Fibroblast of skin of left biceps (primary cell): ENCODE measurements at regions not wholly inside any gene's neighbourhood (a gene's known extent, or its start where the extent isn't known, plus 50 kb on each side); places are given as distances from the start of the nearest gene placed in this dataset.

Source experiments
- DNase-seq, 2 experiments: peaks; one replicate each; pipeline ENCODE4 v3.0.0-alpha.2; 2013; ENCODE audit warnings: low read depth in 2 of 2

DNA sequence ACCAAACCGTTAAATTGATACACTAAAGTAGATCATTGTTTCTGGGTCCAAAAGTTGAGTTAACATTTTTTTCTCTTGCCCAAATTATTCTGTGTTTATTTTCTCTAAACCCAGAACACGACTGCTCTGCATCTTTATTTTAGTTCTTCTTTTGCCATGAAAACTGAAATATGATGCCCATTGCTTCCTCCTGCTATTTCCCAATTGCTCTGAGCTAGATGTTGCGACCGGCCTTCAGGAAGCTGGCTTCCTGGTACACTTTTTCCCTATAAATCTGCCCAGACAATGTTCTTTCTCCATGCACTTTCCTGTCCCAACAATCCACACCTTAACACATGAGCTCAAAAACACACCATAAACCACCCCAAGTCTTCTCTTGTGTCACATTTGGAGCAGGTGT, 501.4 kb downstream of the FBXO15 start:
- no peak for DNase-seq

DNA sequence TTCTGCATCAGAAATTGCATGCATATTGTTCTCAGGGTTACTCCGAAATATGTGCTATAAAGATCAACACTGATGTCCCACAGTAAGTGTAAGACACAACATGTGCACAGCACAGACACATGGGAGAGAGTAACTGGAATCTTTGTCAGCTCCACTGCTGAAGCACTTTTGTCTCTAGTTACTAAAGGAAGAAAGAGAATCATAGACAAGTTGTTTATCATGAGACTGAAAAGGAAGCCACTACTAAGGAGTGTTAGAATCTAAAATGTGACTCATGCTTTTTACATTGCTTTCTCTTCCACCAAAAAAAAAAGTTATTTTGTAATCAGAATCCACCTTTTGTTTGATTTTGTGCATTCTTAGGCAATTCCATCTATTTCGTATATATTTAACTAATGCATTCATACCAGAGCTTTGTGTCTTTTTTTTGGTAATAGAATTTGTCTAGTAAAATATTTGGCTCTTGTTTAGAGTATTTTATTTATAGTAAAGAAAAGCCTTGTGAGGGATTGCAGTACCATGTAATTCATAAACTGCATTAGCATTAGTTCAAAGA, 502.4 kb downstream of the FBXO15 start:
- DNase-seq = no peak

DNA sequence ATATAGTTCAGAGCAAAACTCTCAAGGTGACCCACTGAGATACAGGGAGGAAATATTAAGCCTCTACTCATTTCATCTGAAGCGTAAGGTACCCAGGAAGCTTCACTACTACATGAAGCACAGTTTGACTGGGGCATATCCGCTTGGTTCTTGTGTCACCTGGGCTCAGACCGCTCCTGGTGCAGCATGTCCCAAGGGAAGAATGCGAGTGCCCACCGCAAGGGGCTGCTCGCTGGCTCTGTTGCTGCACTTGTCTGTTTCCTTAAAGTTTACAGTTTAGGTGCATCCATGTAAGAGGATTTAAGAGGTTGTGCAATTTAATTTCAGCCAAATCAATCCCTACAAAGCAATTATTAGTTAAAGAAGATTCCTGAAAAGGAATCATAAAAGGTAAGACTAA, 507.8 kb downstream of the FBXO15 start:
- no peak for DNase-seq

DNA sequence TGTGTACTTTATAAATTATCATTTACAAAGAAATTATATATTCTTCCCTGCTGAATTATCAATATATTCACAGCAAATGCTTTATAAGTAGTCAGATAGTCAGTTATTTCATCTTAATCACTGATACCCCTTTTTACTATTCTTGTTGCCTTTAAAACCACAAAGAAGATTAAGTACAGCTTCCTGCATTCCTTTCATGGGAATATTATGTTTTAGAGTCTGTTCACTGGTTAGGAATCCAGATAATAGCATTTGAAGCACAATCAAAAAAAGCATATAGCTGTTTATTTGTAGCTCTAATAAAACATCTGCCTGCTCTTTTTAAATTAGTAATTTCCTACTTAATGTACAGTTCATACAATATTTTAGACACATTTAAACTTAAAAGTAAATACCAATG, 508.9 kb downstream of the FBXO15 start:
- peak in 1 of 2 experiments; percentile 24 for DNase-seq

DNA sequence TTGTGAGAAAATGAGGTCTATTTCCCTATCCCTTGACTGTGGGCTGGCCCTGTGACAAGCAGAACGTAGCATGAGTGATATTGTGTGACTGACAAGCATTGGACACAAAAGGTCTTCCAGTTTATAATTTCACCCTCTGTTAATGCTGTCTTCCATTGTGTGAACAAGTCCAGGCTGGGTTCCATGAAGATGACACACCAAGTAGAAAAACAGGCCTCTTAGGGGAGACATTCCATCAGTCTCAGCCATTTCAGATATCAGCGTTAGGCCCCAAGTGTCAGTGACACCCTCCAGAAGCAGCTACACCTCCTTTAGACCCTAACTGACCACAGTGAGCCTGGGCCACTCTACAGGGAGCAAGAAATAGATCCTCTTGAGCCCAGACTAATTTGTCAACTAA, 511.3 kb downstream of the FBXO15 start:
- DNase-seq = no peak

DNA sequence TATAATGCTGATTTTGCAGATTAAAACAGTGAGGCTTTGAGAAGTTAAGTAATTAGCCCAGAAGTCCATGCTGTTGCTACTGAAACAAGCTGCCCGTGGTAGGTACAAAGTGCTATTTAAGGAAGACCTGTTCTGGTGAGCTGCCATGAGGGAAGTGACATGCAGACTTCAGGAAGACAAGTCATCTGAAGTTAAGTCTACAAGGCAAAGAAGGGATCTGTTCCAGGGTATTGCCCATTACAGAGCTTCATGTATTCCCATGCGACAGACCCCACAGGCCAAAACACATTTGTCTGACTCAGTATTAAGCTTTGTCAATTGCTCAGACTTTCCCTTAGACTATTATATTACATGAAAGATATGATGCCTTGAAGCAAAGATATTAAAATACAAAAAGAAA, 520.8 kb downstream of the FBXO15 start:
- no peak for DNase-seq

DNA sequence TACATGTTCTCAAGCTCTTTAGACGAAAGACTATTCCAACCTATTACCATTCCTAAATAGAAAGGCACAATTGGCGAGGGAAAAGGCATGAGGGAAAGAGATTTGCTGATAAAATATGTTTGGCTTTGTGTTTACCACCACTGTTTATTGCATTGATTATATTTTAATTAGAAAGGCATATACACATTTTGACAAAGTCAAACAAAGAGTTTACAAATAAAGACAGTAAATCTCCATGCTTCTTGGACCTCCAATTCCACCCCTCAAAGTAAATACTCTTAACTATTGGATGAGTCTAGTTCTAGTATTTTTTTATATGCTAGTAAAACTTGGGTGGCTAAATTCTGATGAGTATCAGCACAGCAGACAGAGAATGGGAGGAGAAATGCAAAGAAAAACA, 521.4 kb downstream of the FBXO15 start:
- no peak for DNase-seq

DNA sequence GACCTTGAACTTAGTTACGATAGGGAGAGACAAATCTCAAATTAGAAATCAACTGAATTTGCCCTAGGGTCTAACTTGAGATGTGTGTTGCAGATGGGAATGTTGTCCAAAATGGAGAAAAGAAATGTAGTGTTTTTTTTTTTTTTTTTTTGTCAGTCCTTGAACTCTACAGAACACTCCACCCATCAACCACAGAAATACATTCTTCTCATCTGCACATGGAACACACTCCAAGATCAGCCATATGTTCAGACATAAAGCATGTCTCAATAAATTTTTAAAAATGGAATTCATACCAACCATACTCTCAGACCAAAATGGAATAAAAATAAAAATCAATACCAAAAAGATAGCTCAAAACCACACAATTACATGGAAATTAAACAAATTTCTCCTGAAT, 526.5 kb downstream of the FBXO15 start:
- DNase-seq = peak; percentile 33 to 47

DNA sequence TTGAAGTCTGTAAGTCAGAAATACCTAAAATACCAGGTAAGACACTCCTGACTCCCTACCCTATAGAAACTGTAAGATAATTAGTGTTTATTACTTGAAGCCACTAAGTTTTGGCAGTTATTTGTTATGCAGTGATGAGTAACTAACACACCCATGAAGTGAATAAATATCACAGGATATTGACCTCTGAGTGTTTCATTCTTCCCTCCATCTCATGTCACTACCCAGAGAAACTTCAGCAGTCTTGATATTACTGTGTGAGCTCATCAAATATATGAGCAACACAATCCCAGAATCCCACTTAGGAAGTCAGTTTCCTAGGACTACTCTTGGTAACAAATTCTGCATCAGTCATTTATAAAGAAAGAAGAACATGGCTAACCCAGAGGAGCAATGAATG, 529.7 kb downstream of the FBXO15 start:
- no peak for DNase-seq

DNA sequence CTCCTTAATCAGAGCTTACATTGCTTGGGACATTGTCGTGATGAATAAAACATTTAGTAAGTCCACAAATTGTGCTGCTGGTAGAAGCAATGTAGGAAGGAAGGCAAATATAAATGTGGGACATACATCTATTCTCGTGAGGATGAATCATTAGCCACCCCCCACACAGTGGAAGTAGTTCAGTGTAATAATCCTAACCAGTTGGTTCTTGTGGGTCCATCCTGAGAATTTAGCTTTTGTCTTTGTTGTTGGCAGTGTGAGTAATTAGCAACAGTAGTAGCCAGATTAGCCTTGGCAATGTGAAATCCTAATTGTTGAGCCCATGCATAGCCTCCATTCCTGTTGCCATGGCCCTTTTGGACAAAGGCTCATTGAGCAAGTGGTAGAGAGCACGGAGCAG, 532.1 kb downstream of the FBXO15 start:
- no peak for DNase-seq

DNA sequence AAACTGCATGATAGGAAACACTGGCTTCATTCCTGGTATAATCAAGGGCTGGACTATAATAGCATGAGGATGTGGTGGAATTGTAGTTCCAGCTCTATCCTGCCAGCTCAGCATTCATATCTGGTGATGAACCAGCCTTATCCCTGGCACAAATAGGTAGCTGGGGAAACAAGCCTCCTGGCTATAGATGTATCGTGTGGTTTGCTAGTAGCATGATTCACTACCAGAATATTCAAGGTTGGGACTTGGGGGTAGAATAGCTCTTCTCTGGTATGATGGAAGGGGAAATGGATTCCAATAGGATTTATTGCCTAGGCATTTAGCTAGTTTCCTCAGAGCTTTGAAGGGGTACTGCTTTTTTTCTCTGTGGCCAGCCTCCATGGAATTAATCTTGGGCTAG, 532.8 kb downstream of the FBXO15 start:
- DNase-seq = peak; percentile 71 to 81

DNA sequence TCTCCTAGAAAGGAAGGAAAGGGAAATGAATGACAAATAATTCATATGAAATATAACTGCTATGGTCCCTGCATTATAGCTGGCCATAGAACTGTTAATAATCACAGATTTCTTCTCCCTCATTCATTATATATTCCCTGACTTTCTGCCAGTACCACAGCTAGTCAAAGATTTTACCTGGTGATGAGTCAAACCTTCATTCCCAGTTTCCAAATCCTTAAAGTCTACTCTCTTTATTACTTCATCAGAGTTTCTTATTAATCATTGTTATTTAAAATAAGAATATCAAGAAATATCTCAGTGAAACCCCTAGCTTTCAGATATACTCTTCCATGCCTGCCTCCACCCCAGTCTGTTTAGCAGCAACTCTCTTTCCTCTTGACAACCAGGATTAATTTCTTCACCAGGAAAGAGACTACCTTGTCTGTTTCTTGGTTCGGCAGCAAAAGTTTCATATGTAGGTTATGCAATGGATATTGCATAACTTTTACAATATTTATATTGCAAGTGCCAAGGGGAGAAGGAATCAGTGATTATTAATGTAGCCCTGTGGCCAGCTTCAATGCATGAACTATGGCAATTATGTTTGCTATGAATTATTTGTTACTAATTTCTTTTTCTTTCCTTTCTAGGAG, 533.8 kb downstream of the FBXO15 start:
- DNase-seq = no peak

DNA sequence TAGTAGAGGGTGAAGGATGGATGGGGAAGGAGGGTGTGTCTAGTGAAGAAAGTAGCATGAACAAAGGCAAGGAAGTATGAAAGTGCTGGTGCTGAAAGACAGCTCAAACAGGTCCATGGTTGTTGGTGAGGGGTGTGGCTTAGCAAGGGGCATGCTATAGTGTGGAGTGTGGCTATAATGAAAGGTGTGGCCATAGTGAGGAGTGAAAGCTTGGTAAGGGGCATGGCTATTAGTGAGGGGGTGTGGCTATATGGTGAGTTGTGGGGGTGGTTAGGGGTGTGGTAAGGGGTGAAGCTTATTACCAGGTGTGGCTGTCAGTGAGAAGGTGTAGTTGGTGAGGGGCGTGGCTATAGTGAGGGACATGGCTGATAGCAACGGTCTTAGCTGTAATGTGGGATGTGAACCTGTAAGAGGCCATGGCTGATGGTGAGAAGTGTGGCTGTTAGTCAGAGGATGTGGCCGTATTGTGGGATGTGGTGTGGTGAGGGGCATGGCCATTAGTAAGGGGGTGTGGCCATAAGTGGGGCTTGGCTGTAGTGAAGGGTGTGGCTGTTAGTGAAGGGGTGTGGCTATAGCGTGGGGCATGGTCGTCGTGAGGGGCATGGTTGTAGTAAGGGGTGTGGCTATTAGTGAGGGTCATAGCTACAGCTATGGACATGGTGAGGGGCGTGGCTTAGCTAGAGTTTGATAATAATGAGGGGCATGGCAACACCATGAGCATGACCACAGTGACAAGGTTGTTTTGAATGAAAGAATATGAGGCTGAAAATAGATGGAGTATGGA, 549.6 kb downstream of the FBXO15 start:
- DNase-seq = no peak

DNA sequence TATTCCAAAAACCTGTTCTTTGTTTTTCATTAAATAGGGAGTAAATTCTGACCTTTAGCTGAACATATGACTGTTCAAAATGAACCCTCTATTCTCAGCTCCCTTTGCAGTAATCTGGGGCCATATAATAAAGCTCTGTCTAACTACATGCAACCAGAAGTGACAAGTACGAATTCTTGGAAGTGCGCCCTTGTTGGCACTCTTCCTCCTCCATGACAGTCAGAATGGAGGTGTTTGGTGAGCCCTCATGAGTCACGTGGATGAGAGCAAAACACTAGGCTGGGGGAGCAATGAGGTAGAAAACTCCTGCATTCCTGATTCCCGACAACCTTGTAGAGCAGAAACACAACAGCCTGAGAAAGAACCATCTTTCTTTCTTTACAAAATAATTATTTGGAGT, 552.9 kb downstream of the FBXO15 start:
- DNase-seq = no peak

DNA sequence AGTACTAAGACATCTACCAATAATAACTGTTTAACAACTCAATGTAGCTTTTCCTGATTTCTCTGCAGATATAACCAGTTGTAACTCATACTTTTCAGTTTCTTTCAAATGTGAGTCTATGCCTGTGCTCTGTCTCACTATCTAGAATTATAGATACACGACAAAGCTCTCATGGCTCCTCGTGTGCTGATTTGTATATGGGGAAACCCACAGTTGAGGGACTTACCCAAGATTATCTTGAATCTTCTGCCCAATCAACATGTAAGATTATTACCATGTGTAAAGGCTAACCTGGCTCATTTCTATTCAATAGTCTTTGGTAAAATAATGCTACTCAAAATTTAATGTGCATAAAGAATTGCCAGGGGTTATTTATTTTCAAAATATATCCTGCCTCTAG, 554.4 kb downstream of the FBXO15 start:
- DNase-seq = no peak

DNA sequence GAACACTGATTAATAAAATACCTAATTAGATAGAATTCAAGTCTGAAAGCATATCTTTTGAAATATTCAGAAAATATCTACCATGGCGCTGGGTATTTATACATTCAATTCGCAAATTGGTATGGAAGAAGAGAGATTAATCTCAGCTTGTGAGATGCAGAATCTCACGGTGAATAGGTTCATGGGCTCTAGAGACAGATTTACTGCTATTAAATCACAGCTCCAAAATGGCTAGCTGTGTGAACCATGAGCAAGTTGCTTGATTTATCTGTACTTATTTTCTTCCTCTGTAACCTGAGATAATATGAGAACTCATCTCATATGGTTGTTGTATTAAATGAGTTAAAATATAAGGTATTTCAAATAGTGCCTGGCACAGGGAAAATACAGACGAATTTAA, 556.7 kb downstream of the FBXO15 start:
- no peak for DNase-seq

DNA sequence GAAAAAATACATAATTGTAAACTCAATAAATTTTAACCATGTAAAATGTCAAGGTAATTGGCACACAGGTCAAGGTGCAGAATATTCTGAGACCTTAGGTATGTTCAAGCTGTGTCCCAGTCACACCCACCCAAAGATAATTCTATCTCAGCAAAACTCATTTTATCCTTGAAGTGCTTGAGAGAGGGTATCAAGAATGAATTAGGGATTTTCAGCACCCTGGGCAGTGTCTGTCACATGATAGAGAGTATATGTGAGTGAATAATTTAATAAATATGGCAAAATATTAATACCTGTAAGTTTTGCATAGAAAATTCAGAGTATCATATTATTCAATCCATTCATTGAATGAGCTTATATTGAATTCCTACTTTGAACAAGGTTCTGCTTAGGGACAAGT, 567.9 kb downstream of the FBXO15 start:
- no peak for DNase-seq

DNA sequence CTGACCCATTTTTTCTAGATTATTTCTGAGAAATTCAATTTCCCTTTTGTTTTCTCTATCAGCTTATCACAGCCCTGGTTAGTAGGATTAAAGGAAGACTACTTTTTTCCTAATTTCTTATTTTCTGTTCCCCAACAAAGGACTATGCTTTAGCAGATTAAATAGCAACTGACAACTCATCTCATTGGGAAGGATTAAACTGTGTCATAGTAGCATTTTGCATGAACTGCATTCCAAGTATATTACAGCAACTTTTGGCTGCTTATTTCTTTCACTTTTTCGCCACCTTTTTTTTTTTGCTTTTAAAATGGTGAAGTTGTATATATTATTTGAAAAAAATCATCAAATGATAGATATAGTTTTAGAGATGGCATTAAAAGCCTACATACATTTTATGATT, 570.3 kb downstream of the FBXO15 start:
- DNase-seq = no peak

DNA sequence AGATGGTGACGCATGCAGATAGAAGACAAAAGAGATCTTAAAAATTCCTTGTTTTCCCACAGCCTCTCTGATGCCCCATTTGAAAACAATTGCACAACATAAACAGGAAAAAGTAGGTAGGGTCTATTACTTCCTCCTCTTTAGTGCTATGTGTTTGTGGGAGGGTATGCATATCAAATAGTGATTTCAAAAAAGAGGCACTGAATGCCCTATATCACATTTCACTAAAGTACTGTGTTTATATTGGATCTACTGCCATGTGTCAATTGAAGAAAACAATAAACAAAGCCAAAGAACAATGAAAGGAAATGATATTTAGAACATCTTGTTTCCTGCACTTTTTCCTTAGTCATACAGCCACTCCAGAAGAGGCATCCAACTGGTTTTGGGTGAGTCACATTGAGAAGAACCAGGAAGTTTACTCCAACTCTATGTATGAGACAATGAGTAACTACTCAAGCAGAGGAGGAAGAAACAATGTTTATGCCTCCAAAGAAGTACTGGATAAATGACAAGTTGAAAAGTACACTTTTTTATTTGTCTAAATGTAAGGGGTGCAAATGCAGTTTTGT, 583.6 kb downstream of the FBXO15 start:
- DNase-seq = peak; percentile 24 to 25

DNA sequence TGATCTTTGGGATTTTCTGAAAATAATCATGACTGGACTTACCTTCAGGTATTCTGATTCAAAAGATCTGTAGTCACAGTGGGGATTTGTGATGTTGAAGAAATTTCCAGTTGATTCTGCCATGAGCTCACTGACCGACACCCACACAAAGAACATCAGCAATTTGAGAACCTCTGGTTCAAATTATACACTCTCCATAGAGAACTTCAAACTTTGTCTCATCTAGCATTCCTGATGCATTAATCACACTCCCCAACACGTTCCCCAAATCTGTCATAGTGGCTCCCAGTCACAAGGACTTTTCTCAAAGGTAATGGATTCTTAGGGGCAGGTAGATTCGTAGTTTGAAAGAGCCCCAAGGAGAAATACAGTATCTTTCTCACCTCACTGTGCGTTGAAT, 584.3 kb downstream of the FBXO15 start:
- DNase-seq = peak; percentile 26 to 42

DNA sequence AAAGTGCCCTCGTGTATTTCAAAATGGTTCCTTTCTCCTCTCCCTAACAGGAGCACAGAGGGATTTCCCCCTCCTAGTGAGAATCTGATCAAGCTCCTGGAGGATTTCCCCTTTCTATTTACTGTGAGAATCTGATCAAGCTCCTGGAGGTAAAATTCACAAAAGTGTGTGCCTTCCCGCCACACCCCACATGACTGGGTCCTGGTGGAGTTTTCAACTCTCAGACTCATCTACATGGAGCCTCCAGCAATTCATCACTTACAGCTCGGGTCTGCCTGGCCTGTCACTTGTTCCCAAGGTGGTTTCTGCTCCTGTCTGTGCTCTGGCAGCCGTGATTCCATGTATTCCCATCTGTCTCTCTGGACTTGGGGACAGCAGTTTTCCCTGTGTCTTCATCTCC, 590.7 kb downstream of the FBXO15 start:
- no peak for DNase-seq

DNA sequence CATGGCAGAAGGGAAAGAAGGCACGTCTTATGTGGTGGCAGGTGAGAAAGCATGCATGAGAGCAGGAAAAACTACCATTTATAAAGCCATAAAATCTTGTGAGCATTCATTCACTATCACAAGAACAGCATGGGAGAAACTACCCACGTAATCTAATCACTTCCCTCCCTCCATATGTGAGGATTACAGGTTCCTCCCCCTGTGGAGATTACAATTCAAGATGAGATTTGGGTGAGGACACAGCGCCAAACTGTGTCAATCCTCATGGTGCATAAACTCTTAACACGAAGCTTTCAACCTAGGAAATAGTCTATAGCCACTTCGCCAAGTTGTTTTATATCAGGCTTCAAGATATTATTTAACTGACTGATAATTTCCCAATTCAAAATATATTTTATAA, 595.5 kb downstream of the FBXO15 start:
- DNase-seq = no peak

DNA sequence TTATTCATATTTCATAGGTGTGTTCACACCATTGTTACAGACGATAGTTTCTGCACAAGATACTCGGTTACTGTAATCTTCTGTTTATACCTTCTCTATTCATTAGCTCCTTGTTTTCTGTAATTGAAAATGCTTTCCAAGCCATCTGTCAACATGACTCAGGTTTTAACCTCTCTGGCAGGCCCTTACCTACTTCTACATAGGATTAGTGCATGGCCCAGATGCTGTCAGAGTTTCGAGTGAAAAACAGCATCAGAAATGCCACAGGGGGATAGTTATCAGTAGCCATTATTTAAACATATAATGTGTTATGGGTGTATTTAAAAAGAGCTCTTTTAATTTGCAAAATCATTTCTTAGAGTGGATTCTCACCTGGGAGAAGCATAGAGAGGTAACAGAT, 596.4 kb downstream of the FBXO15 start:
- DNase-seq = no peak
